Endothelial cell of umbilical vein (primary cell): ENCODE measurements at regions not wholly inside any gene's neighbourhood (a gene's known extent, or its start where the extent isn't known, plus 50 kb on each side); places are given as distances from the start of the nearest gene placed in this dataset.

Experiments
- CTCF ChIP-seq, 2 donors: IDR thresholded peaks; 1 replicate in 1 of 2; 2 replicates in 1 of 2; pipeline ENCODE4 v1.5.1; 2011; ENCODE audit warnings: low read length in 2 of 2, mild to moderate bottlenecking in 2 of 2, moderate library complexity in 2 of 2, control low read depth in 1 of 2, inconsistent platforms in 1 of 2, low read depth in 1 of 2; ENCODE audit not compliant: insufficient read depth in 1 of 2; ENCODE audit errors: extremely low read depth in 1 of 2
- EZH2 ChIP-seq: IDR thresholded peaks from 2 replicates; pipeline ENCODE4 v1.6.1; 2012; ENCODE audit warnings: borderline replicate concordance, low read depth, mild to moderate bottlenecking, moderate library complexity, low read length, inconsistent platforms; ENCODE audit not compliant: severe bottlenecking
- FOS ChIP-seq: IDR thresholded peaks from 2 replicates; pipeline ENCODE4 v1.6.1; 2011; ENCODE audit warnings: mild to moderate bottlenecking, low read length, moderate library complexity, borderline replicate concordance; ENCODE audit not compliant: insufficient read depth
- POLR2A ChIP-seq: IDR thresholded peaks from 2 replicates; pipeline ENCODE4 v1.6.1; 2012; ENCODE audit warnings: low read depth, mild to moderate bottlenecking, control low read depth, low read length
- POLR2AphosphoS5 ChIP-seq: IDR thresholded peaks from 2 replicates; pipeline ENCODE4 v1.6.1; 2012; ENCODE audit warnings: low read depth, mild to moderate bottlenecking, control low read depth, low read length, moderate library complexity; ENCODE audit not compliant: insufficient read depth

- TF ChIP-seq CTCF (IDR thresholded peaks at IDR 0.05; ENCODE audit: extremely low read depth in 1 of 2, insufficient read depth in 1 of 2, low read depth in 1 of 2, low read length in 2 of 2) (no peak), POLR2AphosphoS5 (no peak), EZH2 (no peak), FOS (no peak), POLR2A (no peak)
Observed at GRCh38 chr4:187414716-187415115, 580.9 kb upstream of the ZFP42 start.
